ENCODE measurements at regions not wholly inside any gene's neighbourhood (a gene's known extent, or its start where the extent isn't known, plus 50 kb on each side); places are given as distances from the start of the nearest gene placed in this dataset.
"Not testable (repeated sequence)": the region's sequence is repeated elsewhere in the genome, so short reads cannot be mapped to it uniquely, and the experiment has no call there.

DNA sequence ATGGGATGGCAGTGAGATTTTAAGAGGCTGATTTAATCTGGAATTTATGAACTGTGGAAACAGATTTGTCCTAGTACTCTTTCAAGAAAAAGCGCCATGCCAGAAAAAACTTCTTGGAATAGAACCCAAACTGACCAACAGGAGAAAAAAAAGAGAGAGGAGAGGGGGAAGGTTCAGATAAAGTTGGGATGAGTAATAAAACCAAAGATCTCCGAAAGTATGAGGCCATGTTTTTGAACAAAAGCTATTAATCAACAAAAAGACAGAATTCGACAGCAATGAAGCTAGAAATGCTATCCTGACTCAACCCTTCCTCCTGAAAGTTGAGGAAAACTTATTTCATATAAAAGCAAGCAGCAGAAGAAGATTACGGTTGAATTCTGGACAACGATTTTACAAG lies 135.5 kb downstream of the CEMIP2 start:
- no peak for DNase-seq (ENCODE audit: low spot score)

DNA sequence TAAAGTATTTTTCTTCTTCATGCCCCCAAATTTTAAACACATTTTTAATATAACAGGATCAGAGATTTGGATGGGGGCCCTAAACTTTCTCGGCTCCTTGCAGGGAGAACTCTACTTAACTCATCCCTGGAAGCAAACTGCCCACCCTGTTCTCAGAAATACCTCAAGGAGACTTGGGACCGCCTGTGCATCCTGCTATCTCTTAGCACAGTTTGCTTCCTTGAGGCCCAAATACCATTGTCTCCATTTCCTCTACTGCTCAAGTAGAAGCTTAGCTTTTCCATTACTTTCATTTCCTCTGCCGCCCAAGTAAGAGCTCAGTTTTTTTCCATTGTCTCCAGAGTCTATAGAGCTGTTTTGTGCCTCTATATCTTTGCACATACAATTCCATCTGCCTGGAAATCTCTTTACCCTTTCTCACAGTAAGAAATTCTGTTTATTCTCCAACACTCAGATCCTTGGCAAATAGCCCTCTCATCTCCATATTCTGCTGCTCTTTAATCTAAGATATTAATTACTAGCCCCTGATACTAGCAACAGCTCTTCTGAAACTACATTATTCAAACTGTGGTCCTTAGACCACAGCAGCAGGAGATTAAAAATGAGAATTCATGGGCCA lies 137.8 kb downstream of the CEMIP2 start:
- DNase-seq (ENCODE audit: low spot score) = no peak

DNA sequence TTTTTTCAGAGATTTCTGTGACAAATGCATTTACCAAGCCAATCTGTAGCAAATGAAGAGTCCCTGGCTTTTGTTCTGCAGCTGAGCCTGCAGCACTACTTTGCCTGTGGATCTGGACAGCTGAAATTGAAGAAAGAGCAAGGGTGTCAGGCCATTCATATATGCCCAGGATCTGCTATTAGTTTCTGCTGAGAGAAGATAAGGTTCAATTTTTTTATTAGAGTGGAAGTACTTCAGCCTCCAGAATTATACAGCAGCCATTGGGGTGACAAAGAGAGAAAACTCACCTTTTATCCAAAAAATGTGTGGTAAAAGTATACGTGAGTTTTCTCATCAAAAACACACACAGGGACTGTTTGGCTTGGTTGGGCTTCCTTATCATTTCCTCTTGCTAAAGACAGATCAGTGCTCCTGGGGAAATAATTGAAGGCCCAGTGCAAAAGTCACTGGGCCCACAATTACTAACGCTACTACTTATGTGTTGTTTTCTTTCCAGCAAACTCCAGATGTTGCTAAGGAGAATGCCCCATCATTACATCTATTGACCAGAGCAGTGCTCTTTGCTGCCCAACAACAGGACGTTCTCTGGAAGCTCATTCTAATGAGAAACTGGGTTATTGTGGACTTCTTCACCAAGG lies 138.6 kb downstream of the CEMIP2 start:
- DNase-seq (ENCODE audit: low spot score) = no peak

DNA sequence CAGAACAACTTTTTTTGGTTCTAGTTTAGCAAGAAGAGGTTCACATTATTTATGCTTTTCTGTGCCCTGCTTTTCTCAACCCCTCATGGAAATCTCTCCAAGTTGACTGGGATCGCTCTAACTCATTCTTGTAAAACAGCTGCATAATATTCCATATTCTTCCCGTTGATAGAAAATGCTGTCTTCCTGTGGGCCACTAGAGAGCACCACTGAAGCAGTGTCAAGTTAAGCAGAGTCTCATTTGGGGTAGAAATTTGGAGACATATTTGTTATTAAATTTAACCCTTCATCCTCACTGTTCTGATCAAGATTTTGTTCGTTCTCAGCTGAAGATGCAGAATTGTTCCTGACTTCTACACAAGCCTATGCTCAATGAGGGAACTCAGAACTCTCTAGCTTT lies 140.1 kb downstream of the CEMIP2 start:
- no peak for DNase-seq (ENCODE audit: low spot score)

DNA sequence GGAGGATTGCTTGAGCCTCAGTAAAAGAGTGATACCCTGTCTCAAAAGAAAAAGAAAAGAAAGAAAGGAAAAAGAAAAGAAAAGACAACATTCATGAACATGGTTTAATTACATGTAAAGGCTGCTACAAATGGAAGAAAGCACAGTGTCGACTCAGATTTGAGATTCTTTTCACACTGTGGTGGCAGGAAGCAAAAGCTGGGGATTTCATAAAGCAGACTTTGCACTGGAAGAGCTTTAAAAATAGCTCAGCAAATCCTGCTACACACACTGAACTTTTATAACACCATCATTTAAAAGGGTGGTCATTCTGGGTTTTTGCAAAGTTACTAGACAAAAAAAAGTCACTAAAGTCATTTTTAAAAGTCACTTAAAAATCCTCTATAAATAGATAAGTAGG lies 140.8 kb downstream of the CEMIP2 start:
- DNase-seq (ENCODE audit: low spot score) = no peak

DNA sequence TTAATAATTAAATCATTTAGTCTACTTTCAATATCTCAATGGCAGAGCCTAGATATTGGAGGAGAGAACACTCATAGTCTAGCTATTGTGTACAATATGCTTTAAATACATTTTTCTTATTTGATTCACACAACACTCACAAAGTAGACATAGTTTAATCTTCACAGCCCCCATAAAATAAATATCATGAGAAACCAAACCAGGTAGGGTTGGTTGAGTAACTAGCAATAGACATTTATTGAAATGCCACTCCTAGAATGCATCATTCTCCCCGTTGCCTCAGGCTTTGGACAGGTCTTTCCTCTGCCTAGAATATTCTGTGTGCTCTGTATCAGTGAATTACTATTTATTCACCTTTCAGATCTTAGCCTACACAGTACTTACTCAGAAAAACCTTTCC lies 141.9 kb downstream of the CEMIP2 start:
- no peak for DNase-seq (ENCODE audit: low spot score)

DNA sequence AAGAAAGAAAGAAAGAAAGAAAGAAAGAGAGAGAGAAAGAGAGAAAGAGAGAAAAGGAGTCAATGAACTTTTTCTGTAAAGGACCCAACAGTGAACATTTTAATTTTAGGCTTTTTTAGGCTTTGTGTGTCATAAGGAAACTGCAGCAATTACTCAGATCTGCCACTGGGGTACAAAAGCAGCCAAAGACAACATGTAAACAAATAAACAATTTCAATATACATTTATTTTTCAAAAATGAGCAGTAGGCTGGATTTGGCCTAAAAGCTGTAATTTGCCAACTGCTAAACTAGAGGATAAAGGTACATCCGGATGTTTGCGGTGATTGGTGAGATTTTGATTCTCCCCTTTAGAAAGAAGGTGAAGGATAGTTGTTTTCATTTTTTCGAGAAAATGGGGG lies 143.6 kb downstream of the CEMIP2 start:
- DNase-seq (ENCODE audit: low spot score) = no peak

DNA sequence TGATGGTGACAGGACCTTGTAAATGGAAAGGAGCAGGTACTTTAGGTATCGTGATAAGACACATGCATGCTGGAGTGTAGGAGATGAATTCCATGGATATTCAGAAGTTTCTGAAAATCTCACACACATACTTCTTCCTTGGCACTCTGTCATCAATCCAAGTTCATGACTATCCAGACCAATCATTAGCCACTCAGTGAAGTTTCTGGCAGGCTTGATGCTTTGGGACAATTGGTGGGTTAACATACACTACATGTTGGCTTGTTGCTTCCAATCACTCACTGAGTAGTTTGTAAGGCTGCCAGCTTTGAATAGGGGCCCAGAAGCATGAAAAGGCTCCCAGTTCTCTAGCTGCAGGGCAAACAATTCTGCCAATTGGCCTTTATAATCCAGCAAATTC lies 147.6 kb downstream of the CEMIP2 start:
- DNase-seq (ENCODE audit: low spot score) = no peak

DNA sequence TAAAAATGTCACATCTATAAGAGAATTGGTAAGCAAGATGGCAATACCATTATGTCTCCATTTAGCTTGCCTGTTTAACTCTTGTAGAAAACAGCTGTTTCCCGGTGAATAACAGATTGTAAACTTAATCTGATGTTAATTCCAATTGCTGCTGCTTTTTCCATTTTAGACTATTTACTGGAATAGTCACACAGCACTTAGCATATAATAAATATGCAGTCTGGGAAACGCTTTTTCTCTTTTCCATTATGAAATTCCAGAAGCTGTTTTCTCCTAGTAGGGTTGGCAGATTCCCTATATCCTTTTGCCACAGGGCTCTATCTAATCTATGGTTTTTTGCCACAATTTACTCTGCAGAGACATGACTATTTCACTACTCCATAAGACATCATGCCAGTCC lies 148.0 kb downstream of the CEMIP2 start:
- DNase-seq (ENCODE audit: low spot score) = no peak

DNA sequence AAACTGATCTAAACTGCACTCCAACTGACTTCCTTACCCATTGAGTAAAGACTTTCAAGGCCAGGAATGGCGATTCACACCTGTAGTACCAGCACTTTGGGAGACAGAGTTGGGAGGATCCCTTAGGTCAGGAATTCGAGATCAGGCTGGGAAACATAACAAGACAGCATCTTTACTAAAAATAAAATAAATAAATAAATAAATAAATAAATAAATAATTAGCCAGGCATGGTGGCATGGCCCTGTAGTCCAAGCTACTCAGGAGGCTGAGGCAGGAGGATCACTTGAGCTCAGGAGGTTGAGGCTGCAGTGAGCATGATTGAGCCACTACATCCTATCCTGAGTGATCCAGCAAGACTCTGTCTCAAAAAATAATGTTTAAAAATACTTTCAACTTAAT lies 148.4 kb downstream of the CEMIP2 start:
- no peak for DNase-seq (ENCODE audit: low spot score)

DNA sequence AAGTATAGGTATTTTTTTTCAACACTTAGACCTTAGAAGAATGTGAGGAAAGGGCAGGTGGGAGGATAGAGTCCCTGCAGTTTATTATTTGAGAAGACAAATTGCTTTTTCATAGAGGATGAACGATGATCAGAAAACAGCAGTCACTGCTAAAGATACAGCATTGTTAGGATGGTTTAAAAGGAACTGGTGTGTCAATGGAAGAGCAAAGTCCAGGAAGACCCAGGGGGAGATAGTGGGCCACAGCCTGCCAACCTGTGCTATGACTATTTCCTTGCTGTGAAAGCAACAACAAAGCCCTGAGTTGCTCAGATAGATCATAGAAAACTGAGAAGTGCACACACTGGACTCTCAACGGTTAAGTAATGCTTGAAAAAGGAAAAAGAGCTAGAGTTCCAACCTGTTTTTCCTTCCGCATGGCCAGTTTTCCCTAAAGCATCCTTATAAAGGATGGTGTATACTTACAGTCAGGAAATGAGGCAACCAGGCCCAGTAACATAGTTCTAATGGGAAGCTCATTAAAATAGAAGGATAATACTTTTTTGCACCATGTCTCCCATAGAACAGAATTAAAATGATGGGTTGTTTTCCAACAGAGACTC lies 153.8 kb downstream of the CEMIP2 start:
- DNase-seq (ENCODE audit: low spot score) = no peak

DNA sequence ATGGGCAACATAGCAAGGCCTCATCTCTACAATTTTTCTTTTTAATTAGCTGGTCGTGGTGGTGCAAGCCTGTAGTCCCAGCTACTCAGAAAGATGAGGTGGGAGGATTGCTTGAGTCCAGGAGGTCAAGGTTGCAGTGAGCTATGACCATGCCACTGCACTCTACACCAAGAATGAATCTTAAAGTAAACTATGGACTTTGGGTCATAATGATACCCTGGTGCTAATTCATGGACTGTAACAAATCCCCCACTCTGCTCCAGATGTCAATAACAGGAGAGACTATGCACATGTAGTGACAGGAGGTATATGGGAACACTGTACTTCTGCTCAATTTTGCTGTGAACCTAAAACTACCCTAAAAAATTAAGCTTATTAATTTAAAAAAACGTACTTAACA lies 155.4 kb downstream of the CEMIP2 start:
- no peak for DNase-seq (ENCODE audit: low spot score)

DNA sequence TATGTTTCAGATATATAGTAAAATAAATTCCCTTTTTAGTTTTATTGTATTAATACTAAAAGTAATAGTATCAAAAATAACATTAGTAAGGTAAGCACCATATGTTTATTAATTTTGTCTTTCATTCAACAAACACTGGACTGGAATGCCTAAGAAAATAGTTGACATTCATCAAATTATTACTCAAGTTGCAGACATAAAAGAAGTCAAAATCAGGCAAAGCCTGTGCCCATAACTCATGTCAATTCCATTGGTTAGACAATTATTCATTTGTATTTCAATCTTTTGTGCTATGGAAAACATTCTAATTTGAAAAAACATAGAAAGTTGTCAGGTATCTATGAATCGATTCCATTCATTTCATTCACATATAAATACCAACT lies 158.9 kb downstream of the CEMIP2 start:
- DNase-seq (ENCODE audit: low spot score) = no peak

DNA sequence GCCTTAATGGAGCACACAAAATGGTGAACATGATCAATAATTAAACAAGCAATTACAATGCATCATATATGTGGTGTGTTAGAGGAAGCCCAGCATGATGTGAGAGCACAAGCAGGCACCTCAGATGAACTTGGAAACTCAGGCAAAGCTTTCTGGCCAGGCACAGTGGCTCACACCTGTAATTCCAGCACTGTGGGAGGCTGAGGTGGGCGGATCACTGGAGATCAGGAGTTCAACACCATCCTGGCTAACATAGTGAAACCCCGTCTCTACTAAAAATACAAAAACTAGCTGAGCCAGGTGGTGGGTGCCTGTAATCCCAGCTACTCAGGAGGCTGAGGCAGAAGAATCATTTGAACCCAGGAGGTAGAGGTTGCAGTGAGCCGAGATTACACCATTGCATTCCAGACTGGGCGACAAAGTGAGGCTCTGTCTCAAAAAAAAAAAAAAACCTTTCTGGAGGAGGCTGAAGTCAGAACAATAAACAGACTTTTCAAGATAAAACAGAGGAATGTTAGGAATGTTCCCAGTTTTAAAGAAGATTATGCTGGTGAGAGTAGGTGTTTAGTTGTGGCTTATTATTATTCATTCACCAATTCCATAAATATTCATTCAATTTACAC lies 159.4 kb downstream of the CEMIP2 start:
- DNase-seq (ENCODE audit: low spot score) = no peak

DNA sequence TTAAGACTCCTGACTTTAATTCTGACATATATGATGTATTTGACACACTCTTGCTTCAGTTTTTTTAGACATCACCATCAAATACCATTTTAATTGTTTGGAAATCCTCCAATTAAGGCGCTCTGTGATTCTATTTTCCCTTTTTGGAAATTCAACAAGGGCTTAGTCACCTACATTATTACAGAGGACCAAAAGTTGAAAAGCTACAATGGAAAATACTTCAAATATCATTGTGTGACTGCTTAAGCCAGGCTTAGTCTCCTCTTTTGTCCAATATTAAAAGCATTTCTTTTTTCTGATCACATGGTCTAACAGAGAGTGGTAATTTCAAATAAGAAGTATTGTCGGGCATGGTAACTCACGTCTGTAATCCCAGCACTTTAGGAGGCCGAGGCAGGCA lies 160.3 kb downstream of the CEMIP2 start:
- DNase-seq (ENCODE audit: low spot score) = no peak

DNA sequence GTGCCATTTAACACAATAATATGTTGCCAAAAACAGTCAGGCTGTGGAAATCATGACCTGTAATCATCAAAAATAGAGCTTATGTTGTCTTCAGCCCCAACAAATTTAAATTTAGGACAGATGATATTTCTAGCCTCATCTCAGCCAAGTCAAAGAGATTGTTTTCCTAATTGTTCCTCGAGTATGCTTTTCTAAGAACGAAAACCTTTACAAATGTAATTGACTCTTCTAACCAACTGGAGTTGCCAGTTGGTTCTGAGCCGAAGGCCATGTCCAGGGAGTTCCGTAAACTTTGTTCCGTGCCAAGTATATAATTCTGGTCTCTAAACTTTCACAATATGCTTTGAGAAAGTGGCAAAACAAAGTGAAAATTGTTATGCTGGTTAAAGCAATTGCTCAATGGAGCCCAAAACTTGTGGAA lies 160.8 kb downstream of the CEMIP2 start:
- peak; percentile 4 for DNase-seq (ENCODE audit: low spot score)

DNA sequence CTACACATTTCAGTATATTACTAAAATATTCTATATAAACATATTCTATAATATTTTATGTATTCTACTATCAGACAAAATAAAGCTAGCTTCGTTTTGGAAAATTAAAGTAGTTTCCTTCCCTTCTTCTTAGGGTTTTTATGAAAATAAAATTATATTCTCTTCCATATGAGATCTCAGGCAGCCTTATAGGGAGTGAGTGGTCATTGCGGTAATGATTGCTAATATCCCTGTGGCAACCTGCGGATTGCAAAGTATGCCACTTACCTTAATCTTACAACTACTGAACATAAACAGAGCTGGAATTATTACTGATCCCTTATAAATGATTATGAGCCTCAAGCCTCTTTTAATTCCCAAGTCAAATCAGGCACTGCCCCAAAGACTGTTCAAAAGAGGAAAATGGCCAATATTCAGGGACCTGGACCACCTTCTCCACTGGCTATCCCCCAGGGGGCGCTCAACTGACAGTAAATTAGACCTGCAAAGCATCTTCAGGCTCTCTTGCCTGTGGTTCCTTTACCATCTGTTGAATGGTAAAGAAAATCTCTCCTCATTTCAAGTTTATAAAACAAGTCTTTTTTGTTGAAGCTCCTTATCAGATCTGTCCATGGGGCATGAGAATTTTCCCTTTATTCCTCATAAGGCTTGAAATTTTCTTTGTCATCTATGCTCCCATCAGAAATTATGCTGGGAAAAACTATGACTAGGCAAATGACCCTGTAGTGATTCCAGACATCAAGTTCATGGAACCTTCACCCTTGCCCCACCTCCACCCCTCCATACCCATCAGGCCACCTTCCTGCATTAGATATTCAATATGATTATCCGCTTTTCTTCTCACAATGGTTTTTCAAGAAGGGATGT lies 163.9 kb downstream of the CEMIP2 start:
- peak; percentile 61 for DNase-seq (ENCODE audit: low spot score)

DNA sequence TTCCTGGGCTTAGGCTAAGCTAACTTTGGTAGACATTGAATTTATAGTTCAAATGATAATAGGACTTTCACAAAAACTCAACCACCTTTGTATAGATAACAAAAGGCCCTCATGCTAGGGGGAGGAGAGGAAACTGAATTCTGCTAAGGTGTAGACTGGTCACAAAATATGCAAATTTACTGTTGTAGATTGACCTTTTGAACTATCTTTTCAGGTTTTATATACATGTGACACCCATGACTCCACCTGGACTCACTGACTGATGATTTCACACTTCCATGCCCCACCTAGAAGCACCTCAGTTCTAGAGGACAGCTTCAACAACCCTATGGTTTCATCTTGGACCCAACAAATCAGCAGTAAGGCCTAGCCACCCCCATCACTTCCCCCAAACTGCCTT lies 165.7 kb downstream of the CEMIP2 start:
- DNase-seq (ENCODE audit: low spot score) = no peak

DNA sequence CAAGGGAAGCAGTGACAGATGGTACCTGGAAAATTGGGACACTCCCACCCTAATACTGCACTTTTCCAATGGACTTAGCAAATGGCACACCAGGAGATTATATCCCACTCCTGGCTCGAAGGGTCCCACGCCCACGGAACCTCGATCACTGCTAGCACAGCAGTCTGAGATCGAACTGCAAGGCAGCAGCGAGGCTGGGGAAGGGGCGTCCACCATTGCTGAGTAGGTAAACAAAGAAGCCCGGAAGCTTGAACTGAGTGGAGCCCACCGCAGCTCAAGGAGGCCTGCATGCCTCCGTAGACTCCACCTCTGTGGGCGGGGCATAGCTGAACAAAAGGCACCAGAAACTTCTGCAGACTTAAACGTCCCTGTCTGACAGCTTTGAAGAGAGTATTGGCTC lies 172.6 kb downstream of the CEMIP2 start:
- not testable (repeated sequence) for DNase-seq (ENCODE audit: low spot score)

DNA sequence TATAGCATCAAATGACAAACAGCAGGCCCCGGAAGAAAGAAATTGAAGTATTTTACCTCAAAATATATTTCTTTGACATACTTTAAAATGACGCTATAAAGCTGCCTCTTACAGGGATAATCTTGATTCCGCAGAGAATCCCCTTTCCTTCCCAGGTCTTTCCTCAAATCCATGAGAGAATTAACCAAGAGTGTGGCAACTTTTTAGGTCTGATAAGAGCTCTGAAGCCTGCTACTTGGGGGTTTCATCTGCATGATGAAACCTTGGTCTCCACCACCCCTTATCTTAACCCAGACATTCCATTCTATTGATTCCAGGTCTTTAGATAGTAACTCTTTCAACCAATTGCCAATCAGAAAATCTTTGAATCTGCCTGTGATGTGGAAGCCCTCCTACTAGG lies 173.8 kb downstream of the CEMIP2 start:
- no peak for DNase-seq (ENCODE audit: low spot score)

DNA sequence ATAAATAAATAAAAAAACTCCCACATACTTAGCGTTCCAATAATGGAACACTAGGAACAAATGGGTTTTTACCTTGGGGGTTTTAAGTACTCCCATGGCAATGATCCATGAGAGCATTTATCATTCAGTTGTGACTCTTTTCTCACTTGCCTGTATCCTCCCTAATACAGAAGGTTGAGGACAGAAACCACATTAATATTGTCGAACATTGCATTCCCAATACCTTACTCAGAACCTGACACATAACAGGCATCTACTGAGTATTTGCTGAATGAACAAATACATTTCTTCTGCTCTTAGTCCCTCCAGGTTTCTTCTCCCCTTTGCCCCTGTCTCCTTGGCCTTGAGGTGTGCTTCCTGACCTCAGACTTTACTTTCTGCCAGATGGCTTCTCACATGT lies 175.9 kb downstream of the CEMIP2 start:
- no peak for DNase-seq (ENCODE audit: low spot score)

DNA sequence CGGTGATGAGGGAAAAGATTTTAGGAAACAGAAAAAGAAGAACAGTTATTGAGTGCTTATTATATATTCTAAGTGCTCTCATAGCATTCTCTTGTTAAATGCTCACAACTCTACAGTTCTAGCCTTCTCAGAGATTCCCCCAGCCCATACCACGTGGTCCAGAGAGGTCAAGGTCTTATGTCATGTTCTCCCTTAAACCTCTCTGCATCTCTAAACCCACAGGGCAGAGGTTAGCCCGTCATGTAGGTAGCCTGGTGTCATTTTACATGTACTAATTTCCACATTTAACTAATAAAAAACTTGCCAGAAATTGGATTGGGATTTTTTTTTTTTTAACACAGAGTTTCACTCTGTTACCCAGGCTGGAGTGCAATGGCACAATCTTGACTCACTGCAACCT lies 178.0 kb downstream of the CEMIP2 start:
- DNase-seq (ENCODE audit: low spot score) = no peak

DNA sequence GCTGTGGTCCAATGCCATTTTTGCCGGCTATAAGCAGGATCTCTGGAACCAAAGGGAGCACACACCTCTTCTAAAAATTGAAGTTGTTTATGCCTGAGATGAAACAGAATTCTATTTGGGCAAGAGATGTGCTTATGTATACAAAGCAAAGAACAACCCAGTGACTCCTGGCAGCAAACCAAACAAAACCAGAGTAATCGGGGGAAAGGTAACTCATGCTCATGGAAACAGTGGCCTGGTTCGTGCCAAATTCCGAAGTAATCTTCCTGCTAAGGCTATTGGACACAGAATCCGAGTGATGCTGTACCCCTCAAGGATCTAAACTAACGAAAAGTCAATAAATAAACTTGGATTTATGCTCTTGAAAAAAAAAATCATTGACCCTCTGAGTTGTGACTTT lies 178.7 kb downstream of the CEMIP2 start:
- DNase-seq (ENCODE audit: low spot score) = no peak

Measured in cerebellar cortex (tissue), 1 donor.